Calu3 (cell line): ENCODE measurements at regions not wholly inside any gene's neighbourhood (a gene's known extent, or its start where the extent isn't known, plus 50 kb on each side); places are given as distances from the start of the nearest gene placed in this dataset.
"Not testable (repeated sequence)": the region's sequence is repeated elsewhere in the genome, so short reads cannot be mapped to it uniquely, and the experiment has no call there.

ENCODE experiments used
- BruUV-seq: library from RNA; stranded (reverse); fragments of 400-500 nt; replicated peaks from 2 replicates; lab custom pipeline; 2021; lab: Mats Ljungman, UMichigan
- CTCF ChIA-PET: fragments of 300-600 bp; sonication (Branson Sonifier 250); formaldehyde crosslinking; loops from one replicate; lab custom pipeline; 2022; ENCODE audit warnings: antibody characterized with exemption; lab: Charles Lee
- DNase-seq: peaks from one replicate; pipeline ENCODE4 v3.0.0; 2022
- H3K27ac Mint-ChIP-seq: one replicate; pipeline ENCODE4 v1.8.0; 2022; ENCODE audit warnings: mixed read lengths; ENCODE audit not compliant: unreplicated experiment
- H3K27me3 Mint-ChIP-seq: one replicate; pipeline ENCODE4 v1.8.0; 2022; ENCODE audit warnings: mixed read lengths; ENCODE audit not compliant: unreplicated experiment
- H3K36me3 Mint-ChIP-seq: one replicate; pipeline ENCODE4 v1.8.0; 2022; ENCODE audit warnings: mild to moderate bottlenecking, moderate library complexity, mixed read lengths; ENCODE audit not compliant: insufficient read depth, unreplicated experiment
- H3K4me1 Mint-ChIP-seq: one replicate; pipeline ENCODE4 v1.8.0; 2022; ENCODE audit warnings: mild to moderate bottlenecking, low read depth, mixed read lengths; ENCODE audit not compliant: unreplicated experiment
- H3K4me3 Mint-ChIP-seq: one replicate; pipeline ENCODE4 v1.8.0; 2022; ENCODE audit warnings: mild to moderate bottlenecking, low read depth, moderate library complexity, mixed read lengths; ENCODE audit not compliant: unreplicated experiment
- H3K9me3 Mint-ChIP-seq: one replicate; pipeline ENCODE4 v1.8.0; 2022; ENCODE audit warnings: low read depth, mixed read lengths; ENCODE audit not compliant: unreplicated experiment
- CTCF ChIP-seq: fragments of 200-600 bp; IDR thresholded peaks from one replicate; pipeline ENCODE4 v1.8.0; 2022; ENCODE audit warnings: antibody characterized with exemption; ENCODE audit not compliant: unreplicated experiment
- intact Hi-C: fragments of 100-400 bp; cut with micrococcal nuclease; formaldehyde crosslinking; loops from one replicate; pipeline ENCODE4 v1.10.0; 2022; ENCODE audit not compliant: unreplicated experiment

- H3K36me3 Mint-ChIP-seq = peaks cover 12% of the 10 kb centered on the region
- CTCF ChIA-PET = no interaction called here
- H3K4me3 Mint-ChIP-seq = no peak overlapping the region
- intact Hi-C loops = loop anchor here (10.0 kb wide), 1 partner anchor 116 kb away; no protein-coding TSS in a partner anchor
- no peak for TF ChIP-seq CTCF
- no peak overlapping the region for H3K27ac Mint-ChIP-seq
- H3K27me3 Mint-ChIP-seq = no peaks in the 10 kb centered on the region
- H3K9me3 Mint-ChIP-seq = peaks cover 10% of the 10 kb centered on the region
- H3K4me1 Mint-ChIP-seq = peaks cover 20% of the 10 kb centered on the region
- no TSS peak for BruUV-seq
- DNase-seq = no peak
Measured at GRCh38 chr2:240258685-240259084, 118.2 kb upstream of the OTOS start.

- peaks cover 12% of the 10 kb centered on the region for H3K36me3 Mint-ChIP-seq
- no peak for TF ChIP-seq CTCF
- BruUV-seq = no TSS peak
- no peaks in the 10 kb centered on the region for H3K27me3 Mint-ChIP-seq
- H3K4me3 Mint-ChIP-seq = no peak overlapping the region
- CTCF ChIA-PET = no interaction called here
- intact Hi-C loops = loop anchor here (10.0 kb wide), 1 partner anchor 115 kb away; no protein-coding TSS in a partner anchor
- H3K4me1 Mint-ChIP-seq = peaks cover 20% of the 10 kb centered on the region
- no peak overlapping the region for H3K27ac Mint-ChIP-seq
- peaks cover 13% of the 10 kb centered on the region for H3K9me3 Mint-ChIP-seq
- no peak for DNase-seq
Measured at GRCh38 chr2:240259201-240259923, 118.9 kb upstream of the OTOS start.

- CTCF ChIA-PET = no interaction called here
- H3K27ac Mint-ChIP-seq = no peak overlapping the region
Measured at GRCh38 chr2:240259924-240260529, 119.6 kb upstream of the OTOS start.

GRCh38 chr2:240260664-240261063 lies 120.2 kb upstream of the OTOS start:
- Mint-ChIP-seq H3K9me3 (peaks cover 19% of the 10 kb centered on the region), H3K4me3 (no peak overlapping the region), H3K27ac (no peak overlapping the region), H3K27me3 (peaks cover 11% of the 10 kb centered on the region), H3K36me3 (peaks cover 5% of the 10 kb centered on the region), H3K4me1 (peaks cover 11% of the 10 kb centered on the region)
- TF ChIP-seq CTCF = no peak
- CTCF ChIA-PET = no interaction called here
- BruUV-seq = no TSS peak
- DNase-seq = no peak
- intact Hi-C loops = no loop called here

More at GRCh38 chr2:240259924-240260529, 119.6 kb upstream of the OTOS start:
- no peak for TF ChIP-seq CTCF
- peaks cover 15% of the 10 kb centered on the region for H3K9me3 Mint-ChIP-seq
- DNase-seq = no peak
- H3K4me3 Mint-ChIP-seq = no peak overlapping the region
- intact Hi-C loops = loop anchor here (10.0 kb wide), 1 partner anchor 115 kb away; no protein-coding TSS in a partner anchor
- peaks cover 11% of the 10 kb centered on the region for H3K36me3 Mint-ChIP-seq
- H3K27me3 Mint-ChIP-seq = peaks cover 5% of the 10 kb centered on the region
- peaks cover 18% of the 10 kb centered on the region for H3K4me1 Mint-ChIP-seq
- no TSS peak for BruUV-seq

GRCh38 chr2:240262578-240262977 lies 122.1 kb upstream of the OTOS start:
- H3K27me3 Mint-ChIP-seq = peaks cover 31% of the 10 kb centered on the region
- H3K4me3 Mint-ChIP-seq, H3K36me3 Mint-ChIP-seq, DNase-seq, H3K4me1 Mint-ChIP-seq, H3K27ac Mint-ChIP-seq, BruUV-seq, CTCF ChIA-PET, intact Hi-C loops: not testable (repeated sequence)
- peaks cover 21% of the 10 kb centered on the region for H3K9me3 Mint-ChIP-seq
